NCI-H187 treated with DMSO at 0.1 percent for 48 hours (cell line): ENCODE measurements at regions not wholly inside any gene's neighbourhood (a gene's known extent, or its start where the extent isn't known, plus 50 kb on each side); places are given as distances from the start of the nearest gene placed in this dataset.

ENCODE experiments used
- DNase-seq: peaks from one replicate; lab custom pipeline; 2025; lab: John Stamatoyannopoulos, UW

DNA sequence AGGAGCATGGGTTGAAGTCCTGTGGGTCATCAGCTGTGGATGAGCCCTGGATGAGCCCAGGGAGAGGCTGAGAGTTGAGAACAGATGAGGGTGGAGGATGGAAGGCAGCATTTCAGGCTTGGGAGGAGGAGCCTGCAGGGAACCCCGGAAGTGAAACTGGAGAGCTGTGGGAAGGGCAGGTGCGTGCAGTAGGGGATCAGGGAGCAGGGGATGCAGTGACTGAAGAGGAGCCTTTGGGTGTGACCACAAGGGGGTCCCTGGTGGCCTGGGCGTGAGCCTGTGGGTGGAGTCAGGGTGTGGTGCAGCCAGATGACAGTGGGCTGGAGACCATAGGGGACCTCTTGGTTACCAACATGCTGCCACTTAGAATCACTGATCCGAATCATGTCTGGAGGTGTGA is 115.5 kb downstream of the PAPOLA start:
- no peak for DNase-seq

DNA sequence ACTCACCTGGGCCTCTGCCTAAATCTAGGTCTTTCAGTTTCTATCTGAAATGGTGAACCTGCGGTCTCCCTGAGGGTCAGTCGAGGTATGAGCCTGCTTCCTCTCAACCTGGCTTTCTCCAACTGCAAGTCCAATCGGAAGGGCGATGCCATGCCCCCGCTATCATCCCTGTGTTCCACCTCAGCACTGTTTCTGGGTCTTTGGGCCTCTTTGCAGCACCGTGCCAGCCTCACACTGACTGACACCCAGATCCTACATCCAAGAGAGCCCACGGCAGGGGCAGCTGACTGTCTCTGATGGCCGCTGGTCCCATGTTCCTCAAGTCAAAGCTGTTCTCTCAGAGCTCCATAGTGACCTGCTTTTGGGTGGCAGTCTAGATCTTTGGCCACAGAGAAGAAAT is 120.7 kb downstream of the PAPOLA start:
- no peak for DNase-seq

DNA sequence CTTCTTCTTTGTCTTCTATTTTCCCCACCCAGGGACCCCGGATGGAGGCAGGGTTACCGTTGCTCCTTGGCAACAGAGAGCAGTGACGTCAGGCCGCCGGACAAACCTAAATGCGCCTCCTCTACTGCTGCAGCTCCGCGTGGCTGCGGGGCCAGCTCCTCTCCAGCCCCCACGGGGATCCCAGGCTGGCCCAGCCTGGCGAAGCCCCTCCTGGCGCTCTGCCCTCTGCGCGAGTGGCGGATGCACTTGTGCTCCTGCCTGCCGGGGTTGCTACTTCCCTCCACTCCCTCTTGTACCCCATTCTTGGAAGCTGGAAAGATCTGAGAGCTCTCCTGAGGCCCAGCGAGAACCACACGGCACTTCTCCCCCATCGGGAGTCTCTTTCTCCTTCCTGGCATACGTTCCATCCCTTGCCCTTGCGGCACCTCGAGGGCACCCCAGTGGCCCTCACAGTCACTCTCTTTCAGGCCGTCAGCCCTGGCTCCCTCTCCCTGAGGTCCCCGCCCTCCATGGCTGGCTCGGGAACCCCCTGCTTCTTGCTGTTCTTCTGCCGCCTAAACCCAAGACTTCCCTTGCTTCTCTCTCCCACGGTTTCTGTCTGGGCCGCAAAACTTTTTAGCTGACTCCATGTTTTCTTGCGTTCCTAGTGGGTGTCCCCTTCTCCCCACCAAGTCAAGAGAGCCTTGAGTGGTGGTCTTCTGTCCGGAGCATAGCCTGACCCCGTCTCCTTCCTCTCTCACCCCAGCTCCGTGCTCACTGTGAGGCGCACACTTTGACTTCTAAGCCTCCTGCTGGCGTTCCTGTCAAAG is 121.7 kb downstream of the PAPOLA start:
- no peak for DNase-seq

DNA sequence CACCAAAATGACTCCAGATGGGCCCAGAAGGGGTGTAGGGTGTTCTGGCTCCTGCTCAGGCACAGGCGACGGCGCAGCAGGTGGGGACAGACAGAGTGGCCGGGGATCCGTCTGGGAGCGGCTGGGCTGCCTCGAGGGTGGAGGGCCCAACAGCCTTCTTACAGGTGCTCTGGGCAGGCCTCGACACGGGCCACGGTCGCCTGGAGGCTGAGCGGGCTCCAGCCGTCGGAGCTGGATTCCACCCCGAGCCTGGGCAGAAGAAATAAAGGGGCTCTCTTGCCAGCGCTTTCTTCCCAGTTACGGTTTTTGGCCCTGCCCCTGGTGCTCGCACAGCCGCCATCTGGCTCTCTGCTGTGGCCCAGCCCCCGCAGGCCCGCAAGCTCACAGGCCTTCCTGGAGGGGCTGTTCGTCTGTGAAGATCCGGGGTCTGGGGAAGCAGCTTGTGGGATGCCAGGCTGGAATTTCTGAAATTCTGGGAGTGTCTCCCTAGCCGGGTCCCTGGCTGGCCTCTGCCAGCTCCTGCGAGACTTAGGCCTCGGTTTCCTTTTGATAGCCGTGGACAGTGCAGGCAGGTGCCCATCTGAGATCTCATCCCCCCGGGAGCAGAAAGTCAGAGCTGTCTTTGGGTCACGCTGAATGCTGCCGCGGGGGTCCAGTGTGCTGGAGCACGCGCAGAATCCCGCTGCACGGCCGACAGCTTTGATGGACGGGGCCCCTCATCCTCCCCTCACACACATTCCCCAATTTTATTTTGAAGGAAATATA is 122.7 kb downstream of the PAPOLA start:
- DNase-seq, result no peak

DNA sequence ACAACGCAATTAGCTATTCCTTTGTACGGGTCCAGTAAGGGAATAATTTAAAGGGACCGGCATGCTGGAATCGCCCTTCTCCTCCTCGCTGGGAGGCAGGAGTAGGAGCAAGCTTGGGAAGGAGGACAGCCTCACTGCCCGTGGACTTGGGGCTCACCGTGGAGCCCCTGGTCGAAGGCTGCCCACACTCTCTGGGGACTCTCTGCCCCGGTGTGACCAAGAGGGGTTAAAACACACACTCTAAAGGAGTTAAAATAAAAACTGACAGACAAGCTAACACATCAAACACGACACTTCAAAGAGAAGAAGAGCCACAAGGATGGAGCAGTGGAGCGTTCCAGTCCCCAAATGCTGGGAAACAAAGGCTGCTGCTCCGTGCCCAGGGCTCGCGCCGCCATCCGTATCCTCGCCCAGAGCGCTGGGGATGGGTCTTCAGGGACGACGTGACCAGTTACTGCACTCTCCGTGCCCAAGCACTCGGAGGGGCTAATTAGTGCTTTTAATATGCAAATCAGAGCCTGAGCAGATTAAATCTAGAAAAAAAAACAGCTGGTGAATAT is 123.3 kb downstream of the PAPOLA start:
- DNase-seq, result no peak

DNA sequence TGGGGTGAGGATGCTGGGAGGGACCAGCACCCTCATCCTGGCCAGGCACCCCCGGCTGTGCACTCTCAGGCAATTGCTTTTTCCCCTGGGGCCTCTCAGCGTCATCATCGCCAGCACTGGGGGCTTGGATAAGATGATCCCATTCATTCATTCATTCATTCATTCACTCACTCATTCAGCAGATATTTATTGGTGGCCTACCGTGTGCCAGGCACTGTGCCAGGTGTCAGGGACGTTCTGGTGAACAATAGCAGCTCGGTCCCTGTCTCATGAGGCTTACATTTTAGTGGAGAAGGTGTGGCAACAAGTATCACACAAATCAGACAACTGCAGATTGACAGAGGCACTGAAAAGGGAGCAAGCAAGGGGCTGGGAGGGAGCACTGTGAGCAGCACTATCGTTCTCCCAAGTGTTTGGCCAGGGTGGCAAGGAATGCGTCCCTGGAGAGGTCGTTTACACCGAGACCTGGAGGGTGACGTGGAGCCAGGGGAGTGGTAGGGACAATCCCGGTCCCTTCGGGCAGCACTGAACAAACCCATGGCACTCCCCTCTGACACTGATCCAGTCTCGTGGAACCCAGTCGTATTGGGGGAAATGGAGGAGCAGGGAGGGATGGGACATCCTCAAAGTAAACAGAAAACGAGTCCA is 124.1 kb downstream of the PAPOLA start:
- DNase-seq, result no peak

DNA sequence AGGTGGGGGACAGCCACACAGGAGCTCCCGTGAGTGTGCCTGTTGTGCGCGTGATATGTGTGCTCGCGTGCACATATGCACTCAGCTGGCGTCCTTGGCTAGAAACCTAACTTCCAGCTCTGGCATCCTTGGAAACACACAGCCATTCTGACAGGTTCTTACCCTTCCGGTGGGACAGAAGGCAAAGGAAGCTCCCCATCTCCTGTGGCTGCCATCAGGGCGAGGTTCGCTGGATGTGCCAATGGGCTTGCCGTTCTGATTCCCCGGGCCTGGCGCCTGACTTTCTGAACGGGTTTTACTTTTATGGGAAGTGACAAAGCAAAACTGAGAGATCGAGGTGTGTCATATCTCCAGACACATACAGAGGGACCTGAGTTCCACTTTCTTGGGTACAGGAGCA is 124.7 kb downstream of the PAPOLA start:
- DNase-seq, result no peak

DNA sequence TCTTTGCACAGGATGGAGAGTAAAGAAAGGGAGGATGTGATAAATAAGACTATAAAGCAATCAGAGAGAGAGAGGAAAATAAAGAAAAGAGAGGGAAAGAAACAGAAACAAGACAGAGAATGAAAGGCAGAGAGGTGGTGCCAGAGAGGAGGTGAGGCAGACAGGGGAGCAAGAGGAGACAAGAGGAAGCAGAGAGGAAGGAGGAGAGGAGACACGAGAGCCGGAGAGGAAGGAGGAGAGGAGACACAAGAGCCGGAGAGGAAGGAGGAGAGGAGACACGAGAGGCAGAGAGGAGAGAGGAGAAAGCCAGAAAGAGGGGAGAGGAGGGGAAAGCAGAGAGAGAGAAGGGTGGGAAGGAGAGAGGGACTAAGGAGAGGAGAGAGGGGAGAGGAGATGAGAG is 125.2 kb downstream of the PAPOLA start:
- no peak for DNase-seq

DNA sequence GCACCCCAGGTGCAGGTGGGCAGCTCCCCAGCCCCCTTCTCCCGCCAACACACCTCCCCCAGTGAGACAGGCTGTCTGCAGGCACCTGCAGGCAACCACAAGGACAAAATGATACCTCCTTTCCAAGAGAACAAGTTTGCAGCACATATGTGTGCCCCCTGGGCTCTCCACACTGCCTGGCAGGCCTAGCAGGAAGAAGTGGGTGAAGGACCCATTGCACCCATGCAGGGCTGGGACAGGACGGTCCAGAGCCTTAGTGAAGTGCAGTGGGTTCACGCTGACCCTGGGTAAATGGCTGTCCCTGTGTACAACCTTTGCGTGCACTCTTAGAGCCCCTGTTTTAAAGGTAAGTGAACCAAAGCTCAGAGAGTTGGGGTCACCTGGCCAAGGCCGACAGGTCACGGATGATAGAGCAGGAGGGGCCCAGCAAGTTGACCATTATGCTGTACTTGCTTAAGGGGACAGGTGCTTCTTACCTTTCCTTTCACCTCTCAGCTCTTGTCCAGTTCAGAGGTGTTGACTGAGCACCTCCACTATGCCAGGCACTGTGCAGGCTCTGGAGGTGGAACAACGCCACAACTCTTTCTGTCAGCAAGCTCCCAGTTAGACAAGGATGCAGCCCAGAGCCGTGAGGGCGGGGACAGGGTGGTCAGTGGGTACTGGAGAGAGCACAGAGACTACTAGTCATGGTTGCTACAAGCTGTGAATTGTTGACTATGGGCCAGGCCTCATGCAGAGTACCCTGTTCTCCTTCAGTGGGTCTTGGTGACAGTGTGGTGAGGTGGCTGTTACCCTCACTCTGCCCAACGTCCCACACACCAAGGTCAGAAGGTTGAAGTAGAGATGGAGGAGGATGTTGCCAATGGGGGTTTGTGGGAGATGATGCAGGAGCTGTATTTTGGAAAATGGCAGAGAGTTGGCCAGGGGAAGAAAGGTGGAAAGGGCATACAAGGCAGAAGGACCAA is 125.9 kb downstream of the PAPOLA start:
- no peak for DNase-seq

DNA sequence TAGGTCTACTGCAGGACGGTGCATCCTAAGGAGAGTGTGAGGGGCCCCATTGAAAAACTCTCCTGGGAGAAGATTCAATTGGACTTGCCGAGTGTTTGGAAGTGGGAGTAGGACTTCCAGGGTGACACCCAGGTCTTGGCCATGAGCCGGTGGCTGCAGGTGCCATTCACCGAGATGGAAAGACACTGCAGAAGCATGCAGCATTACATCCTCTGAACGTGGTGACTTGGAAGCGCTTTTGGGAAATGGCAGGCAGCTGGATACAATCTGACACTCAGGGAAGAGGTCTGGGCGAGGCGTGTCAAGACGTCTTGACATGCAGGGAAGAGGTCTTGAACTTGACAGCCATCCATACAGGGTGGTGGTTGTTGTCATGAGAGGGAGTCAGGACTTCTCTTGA is 126.9 kb downstream of the PAPOLA start:
- no peak for DNase-seq

DNA sequence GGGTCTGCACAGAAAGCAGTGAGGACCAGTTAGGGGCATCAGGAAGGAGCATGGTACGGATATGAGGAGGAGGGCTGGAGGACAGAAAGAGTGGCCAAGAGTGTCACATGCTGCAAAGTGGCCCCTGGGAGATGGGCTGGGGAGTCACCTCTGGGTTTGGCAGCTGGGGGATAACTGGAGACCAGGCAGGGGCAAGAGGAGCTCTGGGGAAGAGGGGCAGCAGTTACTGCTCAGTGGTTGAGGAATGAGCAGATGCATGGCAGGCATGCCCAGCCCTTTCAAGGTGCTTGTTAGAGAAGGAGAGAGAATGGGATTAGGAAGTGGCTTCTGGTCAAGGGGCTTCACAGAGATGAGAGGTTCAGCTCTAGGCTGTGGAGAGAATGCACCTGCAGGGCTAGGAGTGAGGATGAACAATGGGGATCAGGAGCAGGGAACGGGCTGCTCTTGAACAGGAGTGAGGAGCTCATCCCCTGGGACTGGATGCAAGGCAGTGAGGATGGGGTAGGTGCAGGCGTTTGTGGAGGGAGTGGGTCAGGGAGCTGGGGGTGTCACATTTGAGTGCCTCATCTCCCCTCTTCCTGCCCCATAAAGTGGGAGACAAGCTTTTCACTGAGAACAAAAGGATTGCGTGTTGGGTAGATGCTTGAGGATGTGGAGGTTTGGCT is 127.5 kb downstream of the PAPOLA start:
- no peak for DNase-seq

DNA sequence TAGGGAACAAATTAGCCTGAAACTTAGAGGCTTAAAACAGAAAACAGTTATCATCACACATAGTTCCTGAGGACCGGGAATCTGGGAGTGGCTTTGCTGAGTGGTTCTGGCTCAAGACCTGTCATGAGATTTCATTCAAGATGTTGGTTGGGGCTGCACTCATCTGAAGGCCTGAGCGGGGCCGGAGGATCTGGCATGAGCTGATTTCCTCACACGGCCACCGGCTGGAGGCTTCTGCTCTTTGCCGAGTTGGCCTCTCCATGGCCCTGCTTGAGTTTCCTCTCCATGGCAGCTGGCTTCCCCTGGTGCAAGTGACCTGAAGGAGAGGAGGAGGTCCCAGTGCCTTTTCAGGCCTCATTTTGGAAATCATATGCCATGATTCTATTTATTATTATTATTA is 128.1 kb downstream of the PAPOLA start:
- DNase-seq, result no peak

DNA sequence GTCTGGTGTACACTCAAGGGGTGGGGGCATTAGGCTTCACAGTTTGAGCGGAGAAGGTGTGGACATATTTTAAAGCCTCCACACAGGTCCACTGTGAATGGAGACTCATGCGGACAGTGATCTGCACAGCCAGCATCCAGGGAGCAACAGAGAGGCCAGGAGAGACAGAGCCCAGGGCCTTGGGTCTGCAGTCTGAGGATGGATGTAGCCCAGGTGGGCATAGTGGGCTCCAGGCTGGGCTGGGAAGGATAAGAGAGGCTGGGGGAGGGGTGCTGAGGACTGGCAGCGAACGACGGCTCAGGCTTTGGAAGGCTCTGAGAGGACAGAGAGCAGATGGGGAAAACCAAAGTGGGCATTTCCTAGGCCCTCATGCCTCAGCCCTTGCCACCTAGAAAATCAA is 128.8 kb downstream of the PAPOLA start:
- DNase-seq, result no peak

DNA sequence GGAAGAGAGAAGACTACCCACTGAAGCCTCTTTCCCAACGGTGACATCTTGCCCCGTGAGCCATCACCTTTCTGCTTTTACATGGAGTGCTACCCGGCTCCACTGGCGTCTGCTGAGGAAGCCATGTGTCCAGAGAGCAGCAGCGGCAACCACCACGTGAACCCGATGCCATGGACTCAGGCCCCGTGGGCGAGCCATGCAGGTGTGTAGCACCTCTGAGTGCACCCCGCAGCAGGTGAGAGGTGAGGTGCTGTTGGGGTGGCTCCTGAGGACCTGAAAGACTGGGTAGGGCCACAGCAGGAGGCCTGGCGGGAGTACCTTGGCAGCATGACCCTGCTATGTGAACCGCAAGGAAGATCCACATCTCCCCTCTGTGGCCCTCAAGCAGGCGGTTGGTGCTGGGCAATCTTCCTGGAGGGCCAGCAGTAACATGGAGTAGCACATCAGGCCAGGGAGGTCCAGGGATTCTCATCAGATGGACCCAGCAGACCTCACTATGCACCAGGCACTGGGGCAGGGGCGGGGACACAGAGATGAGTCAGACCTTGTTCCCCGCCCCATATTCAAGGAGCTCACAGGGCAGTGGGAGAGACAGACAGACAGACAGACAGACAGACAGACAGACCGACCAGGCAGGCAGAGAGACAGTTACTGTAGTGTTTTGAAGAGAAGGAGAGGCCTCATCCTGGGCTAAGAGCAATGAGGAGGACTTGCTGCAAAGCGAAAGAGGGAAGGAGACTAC is 129.6 kb downstream of the PAPOLA start:
- no peak for DNase-seq

DNA sequence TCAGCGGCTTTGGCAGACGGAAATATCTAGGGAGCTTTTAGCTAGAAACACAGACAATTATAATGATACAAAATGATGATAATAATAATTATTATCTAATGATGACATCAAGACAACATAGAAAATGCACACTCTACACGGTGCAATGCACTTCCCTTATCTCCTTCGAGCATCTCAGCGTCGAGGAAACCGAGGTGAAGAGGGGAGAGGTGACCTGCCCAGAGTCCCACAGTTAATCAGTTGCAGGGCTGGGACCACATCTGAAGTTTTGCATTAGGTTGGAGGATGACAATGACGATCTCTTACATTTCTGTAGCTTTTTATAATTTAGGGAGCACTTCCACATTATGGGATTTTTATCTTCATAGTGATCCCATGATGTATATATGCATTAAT is 130.2 kb downstream of the PAPOLA start:
- no peak for DNase-seq

DNA sequence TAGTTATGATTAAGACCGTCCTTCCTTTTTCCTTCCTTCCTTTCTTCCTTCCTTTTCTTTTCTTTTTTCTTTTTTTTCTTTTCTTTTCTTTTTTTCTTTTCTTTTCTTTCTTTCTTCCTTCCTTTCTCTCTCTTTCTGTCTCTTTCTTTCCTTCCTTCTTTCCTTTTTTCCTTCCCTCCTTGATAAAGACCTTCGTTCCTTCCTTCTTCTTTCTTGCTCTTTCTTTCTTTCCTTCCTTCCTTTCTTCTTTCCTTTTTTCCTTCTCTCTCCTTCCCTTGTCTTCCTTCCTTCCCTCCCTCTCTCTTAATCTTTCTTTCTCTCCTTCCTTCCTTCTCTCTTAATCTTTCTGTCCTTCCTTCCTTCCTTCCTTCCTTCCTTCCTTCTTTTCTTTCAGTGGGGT is 130.9 kb downstream of the PAPOLA start:
- DNase-seq, result no peak

DNA sequence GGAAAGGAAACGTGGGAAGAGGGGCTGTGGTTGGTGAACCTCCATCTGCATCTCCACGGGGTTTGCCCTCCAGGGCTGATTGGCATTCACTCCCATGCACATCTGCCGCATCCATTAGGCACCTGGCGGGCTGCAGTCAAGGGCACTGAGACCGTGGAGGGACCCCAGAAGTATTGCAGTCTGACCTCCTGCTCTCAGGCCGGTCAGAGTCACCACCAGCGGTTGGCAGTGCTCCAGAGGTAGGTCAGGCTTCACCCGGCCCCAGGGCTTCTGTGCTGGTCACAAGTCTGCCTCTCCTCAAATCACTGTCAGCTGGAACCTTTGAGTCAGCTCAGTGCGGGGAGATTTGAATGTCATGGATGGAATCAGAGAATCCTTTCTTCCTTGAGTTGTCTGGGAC is 132.3 kb downstream of the PAPOLA start:
- DNase-seq, result no peak

DNA sequence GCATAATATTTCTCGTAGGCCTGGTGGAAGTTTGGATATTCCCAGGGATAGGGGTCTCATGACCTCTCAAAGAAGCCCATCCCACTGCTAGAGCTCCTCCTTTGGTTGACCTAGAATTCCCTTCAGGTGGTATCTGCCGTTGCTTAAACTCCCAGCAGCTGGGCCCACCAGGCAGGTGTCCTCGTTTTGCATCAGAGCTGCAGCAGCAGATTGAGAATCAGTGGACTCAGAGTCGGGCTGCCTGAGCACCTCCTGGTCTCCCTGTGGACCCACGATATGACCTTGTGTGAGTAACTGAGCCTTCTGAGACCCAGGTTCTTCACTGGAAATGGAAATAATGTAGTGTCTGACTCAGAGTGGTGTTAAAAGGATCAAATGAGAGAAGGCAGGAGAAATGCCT is 132.7 kb downstream of the PAPOLA start:
- DNase-seq, result no peak

DNA sequence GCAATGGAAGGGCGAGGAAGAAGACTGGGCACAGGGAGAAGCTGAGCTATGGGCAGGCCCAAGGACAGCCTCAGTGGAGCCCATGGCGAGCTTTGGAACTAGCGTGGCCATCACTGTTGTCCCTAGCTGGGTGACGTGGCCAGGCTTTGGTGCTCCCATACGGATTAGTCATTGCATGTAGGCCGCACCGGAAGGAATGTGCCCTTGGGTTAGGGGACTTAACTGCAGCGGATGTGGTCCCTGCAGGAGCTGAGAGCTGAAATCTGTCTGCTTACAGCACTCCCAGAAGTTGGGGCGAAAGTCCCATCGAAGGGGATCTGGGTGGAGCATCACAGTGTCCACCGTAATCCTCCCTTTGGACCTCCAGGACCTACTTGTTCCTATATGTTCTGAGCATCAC is 133.7 kb downstream of the PAPOLA start:
- no peak for DNase-seq

DNA sequence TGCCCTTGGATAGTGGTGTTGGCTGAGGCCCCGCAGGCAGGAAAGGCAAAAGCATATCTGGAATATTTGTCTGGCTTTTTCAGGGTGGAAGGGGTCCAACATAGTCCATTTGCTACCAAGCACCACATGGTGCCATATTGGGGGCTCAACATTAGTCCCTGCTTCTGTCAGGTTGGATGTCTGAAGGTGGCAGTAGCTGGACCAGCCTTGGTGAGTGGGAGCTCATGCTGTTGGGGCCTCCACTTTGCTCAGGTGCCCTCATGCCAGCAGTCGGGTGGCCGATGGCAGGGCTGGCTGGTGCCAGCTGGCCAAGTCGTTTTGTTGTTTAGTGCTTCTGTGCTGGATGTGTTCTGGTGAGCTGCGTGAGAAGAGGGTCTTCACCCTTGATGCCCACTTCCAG is 135.3 kb downstream of the PAPOLA start:
- no peak for DNase-seq
